GM12878 (cell line): ENCODE measurements at regions not wholly inside any gene's neighbourhood (a gene's known extent, or its start where the extent isn't known, plus 50 kb on each side); places are given as distances from the start of the nearest gene placed in this dataset.

Experiments
- ATAC-seq: fragments of 200-7000 bp; cut with Tn5 transposase; 3 replicates; pipeline ENCODE4 v1.9.1; 2020; ENCODE audit warnings: mild to moderate bottlenecking, moderate library complexity
- BruUV-seq: library from RNA; stranded (reverse); fragments of 400-500 nt; replicated peaks from 2 replicates; lab custom pipeline; 2021; lab: Mats Ljungman, UMichigan
- CTCF ChIA-PET: fragments of 300-600 bp; sonication (Branson Sonifier 250); formaldehyde crosslinking; extraction: SDS; loops from one replicate; lab custom pipeline; 2021; ENCODE audit warnings: inconsistent platforms; lab: Yijun Ruan, JAX
- POLR2A ChIA-PET: fragments of 350-600 bp; formaldehyde crosslinking; extraction: SDS; loops from one replicate; lab custom pipeline; 2021; ENCODE audit warnings: inconsistent platforms; lab: Charles Lee
- RAD21 ChIA-PET: fragments of 300-600 bp; sonication (Branson Sonifier 250); formaldehyde crosslinking; loops from one replicate; lab custom pipeline; 2023; ENCODE audit warnings: antibody characterized with exemption; ENCODE audit not compliant: unreplicated experiment; lab: Charles Lee
- SMC1A ChIA-PET: fragments of 300-600 bp; sonication (Branson Sonifier 250); formaldehyde crosslinking; loops from one replicate; lab custom pipeline; 2023; ENCODE audit not compliant: unreplicated experiment, uncharacterized antibody; lab: Charles Lee
- DNase-seq: peaks from one replicate; pipeline ENCODE4 v3.0.0-alpha.2; 2011; ENCODE audit warnings: low read depth, low spot score
- FAIRE-seq: peaks from 3 replicates; lab custom pipeline; 2011; peaks lifted over from hg19 to GRCh38; lab: Jason Lieb, UNC
- H2AFZ ChIP-seq: 2 replicates; pipeline ENCODE4 v1.6.0; 2011; ENCODE audit warnings: low read depth, low read length, control low read depth; ENCODE audit not compliant: control insufficient read depth
- H3K27ac ChIP-seq: 2 replicates; pipeline ENCODE4 v1.5.1; 2011; ENCODE audit warnings: control low read depth; ENCODE audit not compliant: control insufficient read depth, insufficient read depth
- H3K27me3 ChIP-seq, 2 experiments: replicated peaks in 1 of 2; 2 replicates each; pipeline versions ENCODE4 v1.6.0 to v1.6.1; 2011; ENCODE audit warnings: low read length in 1 of 2; ENCODE audit not compliant: control insufficient read depth in 2 of 2, insufficient read depth in 2 of 2
- H3K36me3 ChIP-seq, 2 experiments: 2 replicates each; pipeline ENCODE4 v1.5.1; 2011; ENCODE audit warnings: low read length in 1 of 2; ENCODE audit not compliant: control insufficient read depth in 2 of 2, insufficient read depth in 2 of 2
- H3K4me1 ChIP-seq: 2 replicates; pipeline ENCODE4 v1.6.1; 2011; ENCODE audit warnings: mild to moderate bottlenecking, low read length, moderate library complexity, mixed read lengths; ENCODE audit not compliant: control insufficient read depth, insufficient read depth
- H3K4me2 ChIP-seq: 2 replicates; pipeline ENCODE4 v1.6.0; 2011; ENCODE audit warnings: control low read depth; ENCODE audit not compliant: control insufficient read depth, insufficient read depth
- H3K4me3 ChIP-seq: fragments of 200-600 bp; sonication (generic); 2 replicates; pipeline ENCODE4 v1.5.1; 2016
- H3K79me2 ChIP-seq: 2 replicates; pipeline ENCODE4 v1.6.0; 2011; ENCODE audit warnings: low read length; ENCODE audit not compliant: control insufficient read depth, insufficient read depth
- H3K9ac ChIP-seq: 2 replicates; pipeline ENCODE4 v1.8.0; 2011; ENCODE audit warnings: low read length, control low read depth, mixed read lengths; ENCODE audit not compliant: control insufficient read depth, insufficient read depth
- H3K9me3 ChIP-seq: replicated peaks from 3 replicates; pipeline ENCODE4 v1.5.1; 2011; ENCODE audit warnings: mild to moderate bottlenecking, low read length; ENCODE audit not compliant: control insufficient read depth, insufficient read depth
- H4K20me1 ChIP-seq: 2 replicates; pipeline ENCODE4 v1.6.0; 2011; ENCODE audit not compliant: control insufficient read depth, insufficient read depth
- FOXM1 ChIP-seq: IDR thresholded peaks from 2 replicates; pipeline ENCODE4 v1.6.1; 2012; ENCODE audit warnings: low read depth, mild to moderate bottlenecking, inconsistent platforms, low read length, moderate library complexity
- PML ChIP-seq: IDR thresholded peaks from 2 replicates; pipeline ENCODE4 v1.6.1; 2012; ENCODE audit warnings: low read length, inconsistent platforms
- SKIL ChIP-seq: fragments of 450-650 bp; IDR thresholded peaks from 2 replicates; pipeline ENCODE4 v1.6.1; 2017; ENCODE audit warnings: mild to moderate bottlenecking, low read depth, inconsistent platforms; ENCODE audit not compliant: poor library complexity, severe bottlenecking
- ZNF207 ChIP-seq: fragments of 450-650 bp; IDR thresholded peaks from 2 replicates; pipeline ENCODE4 v1.6.1; 2014; ENCODE audit warnings: antibody characterized with exemption, mild to moderate bottlenecking, borderline replicate concordance
- WGBS: methylation state at CpG from one replicate; pipeline ENCODE4 v1.1.6; 2016; ENCODE audit warnings: low lambda C conversion rate; ENCODE audit not compliant: insufficient replicate concordance, insufficient coverage; ENCODE audit errors: missing lambda C conversion rate; 5-methylcytosine and 5-hydroxymethylcytosine counted together
- in situ Hi-C: fragments of 300-500 bp; cut with MboI; formaldehyde crosslinking; loops from 9 replicates; pipeline ENCODE4 v1.14.3; 2018; ENCODE audit warnings: mixed read lengths
- intact Hi-C: fragments of 100-400 bp; cut with micrococcal nuclease; formaldehyde crosslinking; loops from one replicate; pipeline ENCODE4 v1.14.2; 2022; ENCODE audit not compliant: unreplicated experiment

GRCh38 chr10:3402187-3402751, 229.7 kb upstream of the PITRM1 start:
- ATAC-seq (no peak), DNase-seq (no peak)
- ChIA-PET CTCF (no interaction called here), RAD21 (no interaction called here), SMC1A (interaction anchor here (0.6 to 1.5 kb wide), 2 partner anchors 67 to 473 kb away, joined by 3 to 4 read pairs; no protein-coding TSS in a partner anchor)
- in situ Hi-C loops, result no loop called here
- Histone ChIP-seq H3K9ac (no peak overlapping the region), H3K4me1 (no peaks in the 10 kb centered on the region), H3K27me3 (no peaks in the 10 kb centered on the region), H3K4me3 (no peak overlapping the region), H4K20me1 (no peaks in the 10 kb centered on the region), H3K36me3 (no peaks in the 10 kb centered on the region), H3K79me2 (no peaks in the 10 kb centered on the region)
- 31% methylated on average over 10 of the region's 10 CpGs for WGBS
- TF ChIP-seq SKIL, result no peak
- TF ChIP-seq, all 136 proteins: peak for 0
- POLR2A ChIA-PET, result no interaction called here
- intact Hi-C loops, result no loop called here
- FAIRE-seq, result no peak
- no peak overlapping the region for H3K4me2 ChIP-seq
- no peaks in the 10 kb centered on the region; the same call in 2 of the 3 replicates for H3K9me3 ChIP-seq
- no peak overlapping the region for H3K27ac ChIP-seq
- BruUV-seq, result no TSS peak
- no peak overlapping the region for H2AFZ ChIP-seq

GRCh38 chr10:3401491-3401938, 228.9 kb upstream of the PITRM1 start:
- no peak for TF ChIP-seq FOXM1
- TF ChIP-seq PML, result no peak
- TF ChIP-seq ZNF207, result no peak
- RAD21 ChIA-PET, result no interaction called here
- in situ Hi-C loops (no loop called here), intact Hi-C loops (no loop called here)
- Histone ChIP-seq H3K79me2 (no peaks in the 10 kb centered on the region), H3K36me3 (no peaks in the 10 kb centered on the region), H3K4me3 (no peak overlapping the region), H4K20me1 (no peaks in the 10 kb centered on the region), H3K4me1 (no peaks in the 10 kb centered on the region), H3K9ac (no peak overlapping the region), H3K4me2 (no peak overlapping the region), H2AFZ (no peak overlapping the region), H3K27me3 (no peaks in the 10 kb centered on the region), H3K9me3 (no peaks in the 10 kb centered on the region; the same call in 2 of the 3 replicates), H3K27ac (no peak overlapping the region)
- ATAC-seq (no peak), DNase-seq (no peak), FAIRE-seq (no peak)
- no TSS peak for BruUV-seq
- SMC1A ChIA-PET, result no interaction called here
- POLR2A ChIA-PET, result no interaction called here
- CTCF ChIA-PET, result no interaction called here
- 37% methylated on average over 6 of the region's 6 CpGs for WGBS
